GM12864 (cell line): ENCODE measurements at regions not wholly inside any gene's neighbourhood (a gene's known extent, or its start where the extent isn't known, plus 50 kb on each side); places are given as distances from the start of the nearest gene placed in this dataset.
"Not testable (repeated sequence)": the region's sequence is repeated elsewhere in the genome, so short reads cannot be mapped to it uniquely, and the experiment has no call there.

Source experiments
- DNase-seq: peaks from one replicate; pipeline ENCODE4 v3.0.0-alpha.2; 2011; ENCODE audit warnings: low read depth
- H3K4me3 ChIP-seq: 2 replicates; pipeline ENCODE4 v1.5.1; 2011; ENCODE audit warnings: mild to moderate bottlenecking, low read depth, low read length, control low read depth
- CTCF ChIP-seq: IDR thresholded peaks from 2 replicates; pipeline ENCODE4 v1.5.1; 2011; ENCODE audit warnings: low read depth, mild to moderate bottlenecking, moderate library complexity, low read length, control low read depth, inconsistent platforms; ENCODE audit errors: missing control alignments

DNA sequence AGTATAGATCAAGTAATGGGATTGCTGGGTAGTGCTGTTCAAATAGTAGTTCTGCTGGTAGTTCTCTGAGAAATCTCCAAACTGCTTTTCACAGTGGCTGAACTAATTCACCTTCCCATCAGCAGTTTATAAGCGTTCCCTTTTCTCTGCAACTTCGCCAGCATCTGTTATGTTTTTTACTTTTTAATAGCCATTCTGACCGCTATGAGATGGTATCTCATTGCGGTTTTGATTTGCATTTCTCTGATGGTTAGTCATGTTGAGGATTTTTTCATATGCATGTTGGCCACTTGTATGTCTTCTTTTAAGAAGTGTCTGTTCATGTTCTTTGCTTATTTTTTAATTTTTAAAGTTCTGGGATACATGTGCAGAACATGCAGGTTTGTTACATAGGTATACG lies 279.2 kb upstream of the NREP start:
- TF ChIP-seq CTCF: no peak
- no peak overlapping the region for H3K4me3 ChIP-seq
- DNase-seq: no peak

GRCh38 chr5:112034421-112034979 lies 277.5 kb upstream of the NREP start:
- H3K4me3 ChIP-seq: no peak overlapping the region
- DNase-seq: no peak
- TF ChIP-seq CTCF: no peak

DNA sequence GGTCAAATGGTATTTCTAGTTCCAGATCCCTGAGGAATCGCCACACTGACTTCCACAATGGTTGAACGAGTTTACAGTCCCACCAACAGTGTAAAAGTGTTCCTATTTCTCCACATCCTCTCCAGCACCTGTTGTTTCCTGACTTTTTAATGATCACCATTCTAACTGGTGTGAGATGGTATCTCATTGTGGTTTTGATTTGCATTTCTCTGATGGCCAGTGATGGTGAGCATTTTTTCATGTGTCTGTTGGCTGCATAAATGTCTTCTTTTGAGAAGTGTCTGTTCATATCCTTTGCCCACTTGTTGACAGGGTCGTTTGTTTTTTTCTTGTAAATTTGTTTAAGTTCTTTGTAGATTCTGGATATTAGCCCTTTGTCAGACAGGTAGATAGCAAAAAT lies 269.9 kb upstream of the NREP start:
- not testable (repeated sequence) for H3K4me3 ChIP-seq, DNase-seq

GRCh38 chr5:112025757-112026156 lies 268.8 kb upstream of the NREP start:
- no peak for TF ChIP-seq CTCF
- H3K4me3 ChIP-seq: no peak overlapping the region
- DNase-seq: no peak

GRCh38 chr5:112024769-112025168 lies 267.8 kb upstream of the NREP start:
- no peak overlapping the region for H3K4me3 ChIP-seq
- no peak for TF ChIP-seq CTCF
- no peak for DNase-seq

DNA sequence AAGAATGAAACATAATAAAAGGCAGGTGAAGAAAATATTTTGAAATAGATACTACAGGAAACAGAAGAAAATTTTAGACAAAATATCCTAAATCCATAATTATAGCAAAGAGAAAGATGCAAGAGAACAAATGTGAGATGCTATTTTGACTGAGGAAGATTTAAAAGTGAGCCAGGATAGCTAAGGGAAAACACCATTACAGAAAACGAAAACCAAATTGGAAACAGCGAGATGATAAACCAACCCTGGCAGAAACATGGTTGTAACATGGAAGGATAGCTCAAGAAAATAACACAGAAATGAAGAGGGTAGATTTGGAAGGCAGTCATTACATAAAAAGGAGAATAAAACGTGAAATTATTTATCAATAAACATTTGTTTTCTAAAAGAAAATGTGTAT lies 267.2 kb upstream of the NREP start:
- TF ChIP-seq CTCF: no peak
- no peak for DNase-seq
- H3K4me3 ChIP-seq: no peak overlapping the region

DNA sequence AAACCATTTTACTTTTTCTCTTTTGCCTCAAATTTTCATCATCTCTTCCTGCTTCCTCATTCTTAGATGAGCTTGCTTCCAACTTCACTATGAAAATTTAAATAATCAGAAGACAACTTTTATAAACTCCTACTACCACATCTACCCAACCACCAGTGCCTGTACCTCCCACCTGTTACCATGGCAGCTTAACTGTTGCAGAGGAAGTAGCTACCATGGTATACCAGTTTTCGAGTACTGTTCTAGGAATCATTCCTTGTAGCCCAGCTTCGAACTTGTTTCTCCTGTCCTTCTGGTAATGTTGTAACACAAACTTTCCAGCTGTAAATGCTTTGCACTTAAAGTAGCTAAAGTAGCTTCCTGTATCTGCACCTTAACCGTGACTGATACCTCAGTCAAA lies 266.8 kb upstream of the NREP start:
- H3K4me3 ChIP-seq: no peak overlapping the region
- no peak for DNase-seq
- TF ChIP-seq CTCF: no peak
